Eye (tissue), 1 donor: ENCODE measurements at regions not wholly inside any gene's neighbourhood (a gene's known extent, or its start where the extent isn't known, plus 50 kb on each side); places are given as distances from the start of the nearest gene placed in this dataset.

ENCODE experiments used
- DNase-seq: peaks from one replicate; pipeline ENCODE4 v3.0.0-alpha.2; 2015

- DNase-seq = no peak
Measured at GRCh38 chr22:48893288-48894063, 934.2 kb downstream of the BRD1 start.

DNA sequence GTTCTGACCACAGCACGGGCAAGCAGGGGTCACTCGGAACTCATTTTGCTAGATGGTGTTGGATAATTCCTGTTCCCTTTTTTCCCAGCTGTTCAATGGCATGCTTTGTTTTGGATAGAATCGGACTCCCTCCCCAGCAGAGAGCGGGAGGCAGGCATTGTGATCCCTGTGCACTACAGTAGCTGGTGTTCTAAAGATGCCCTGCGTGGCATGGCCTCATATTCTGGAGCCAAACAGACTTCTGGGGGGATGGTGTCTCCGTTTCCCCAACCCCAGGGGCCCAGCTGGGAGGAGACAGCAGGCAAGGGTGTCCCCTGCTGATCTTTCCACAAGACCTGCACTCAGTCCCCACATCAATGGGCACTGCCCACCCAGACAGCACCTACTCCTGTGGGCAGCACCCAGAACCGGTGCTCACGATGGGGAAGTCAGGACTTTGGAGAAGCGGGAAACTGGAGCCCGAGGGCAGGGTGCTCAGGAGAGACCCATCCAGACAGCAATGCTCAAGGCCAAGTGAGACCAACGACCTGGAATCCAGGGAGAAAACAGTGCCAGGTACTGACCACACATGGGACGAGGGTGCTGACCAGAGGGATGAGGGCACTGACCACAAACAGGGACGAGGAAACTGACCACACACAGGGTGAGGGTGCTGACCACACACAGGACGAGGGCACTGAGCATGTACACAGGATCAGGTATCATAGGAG lies 934.9 kb downstream of the BRD1 start:
- DNase-seq = no peak

DNA sequence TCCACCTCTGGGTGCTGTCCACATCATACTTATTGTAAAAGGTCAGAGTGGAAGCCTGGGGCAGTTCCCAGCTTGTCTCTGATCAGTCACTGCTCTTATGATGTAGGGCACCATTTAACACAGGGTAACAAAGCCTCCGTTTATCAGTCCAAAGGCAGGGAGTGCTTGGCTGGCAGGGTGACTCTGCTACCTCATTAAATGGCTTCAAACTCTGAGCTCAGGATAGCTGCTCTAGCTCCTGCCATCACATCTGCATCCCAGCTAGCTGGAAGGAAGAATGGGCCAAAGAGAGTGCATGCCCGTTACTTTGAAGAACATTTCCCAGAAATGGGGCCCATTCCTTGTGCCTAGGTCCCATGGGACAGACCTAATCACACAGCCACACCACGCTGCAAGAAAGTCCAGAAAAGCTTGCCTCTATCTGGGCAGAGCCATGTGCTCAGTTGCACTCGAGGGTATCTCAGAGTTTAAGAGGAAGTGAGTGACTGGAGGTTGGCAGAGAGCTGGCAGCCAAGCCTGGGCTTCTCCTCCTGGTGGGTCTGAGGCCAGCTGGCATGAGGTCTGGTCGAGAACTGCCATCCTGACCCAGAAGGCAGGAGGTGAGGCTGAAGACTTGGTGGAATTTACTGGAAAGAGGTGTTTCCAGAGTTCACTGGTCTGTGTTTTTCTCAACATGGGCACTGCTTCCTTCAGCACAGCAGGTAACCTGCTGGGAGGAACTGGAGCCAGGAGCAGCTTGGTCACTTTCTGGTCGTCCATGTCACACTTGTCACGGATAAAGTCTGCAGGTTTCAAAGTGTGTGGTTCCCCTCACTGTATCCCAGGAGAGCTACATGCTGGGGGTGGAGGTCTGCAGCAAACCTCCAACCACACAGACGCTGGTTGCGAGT lies 935.7 kb downstream of the BRD1 start:
- no peak for DNase-seq

DNA sequence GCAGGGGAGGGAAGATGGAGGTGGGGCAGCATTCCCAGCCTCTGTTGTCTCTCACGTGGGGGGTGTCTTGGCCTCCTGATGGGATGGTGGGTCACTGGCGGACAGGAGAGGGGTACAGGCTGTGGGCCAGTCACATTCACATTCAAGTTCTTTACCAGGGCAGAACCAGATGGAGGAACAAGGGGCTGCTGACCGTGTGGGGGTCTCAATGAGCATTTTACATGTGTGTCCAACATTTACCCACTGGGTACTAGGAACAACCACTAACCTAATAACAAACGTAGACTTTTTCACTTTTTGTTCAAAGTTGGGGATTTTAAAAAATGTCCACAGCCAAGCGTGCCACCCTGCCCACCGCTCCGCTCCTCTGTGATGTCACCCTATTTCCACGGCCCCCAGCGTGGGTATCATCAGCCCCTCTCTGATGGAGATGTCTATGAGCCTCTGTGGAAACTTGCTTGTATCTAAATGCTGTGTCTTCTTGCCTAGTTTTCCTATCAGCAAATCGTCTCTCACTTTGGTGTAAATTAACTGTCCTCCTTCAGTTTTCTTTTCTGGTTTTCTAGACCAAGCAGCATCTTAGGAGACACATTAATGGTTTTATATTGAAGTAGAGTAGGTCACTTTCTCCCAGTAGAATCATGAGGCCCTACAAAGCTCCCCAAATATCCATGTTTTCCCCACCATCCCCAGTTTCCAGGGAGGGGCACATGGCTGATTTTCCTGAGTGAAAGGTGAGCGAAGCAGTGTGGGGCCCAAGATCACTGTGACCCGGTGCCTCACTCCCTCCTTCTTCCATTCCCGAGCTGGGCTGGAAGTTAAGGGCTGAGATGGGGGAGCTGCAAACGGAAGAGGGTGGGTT lies 936.7 kb downstream of the BRD1 start:
- no peak for DNase-seq

DNA sequence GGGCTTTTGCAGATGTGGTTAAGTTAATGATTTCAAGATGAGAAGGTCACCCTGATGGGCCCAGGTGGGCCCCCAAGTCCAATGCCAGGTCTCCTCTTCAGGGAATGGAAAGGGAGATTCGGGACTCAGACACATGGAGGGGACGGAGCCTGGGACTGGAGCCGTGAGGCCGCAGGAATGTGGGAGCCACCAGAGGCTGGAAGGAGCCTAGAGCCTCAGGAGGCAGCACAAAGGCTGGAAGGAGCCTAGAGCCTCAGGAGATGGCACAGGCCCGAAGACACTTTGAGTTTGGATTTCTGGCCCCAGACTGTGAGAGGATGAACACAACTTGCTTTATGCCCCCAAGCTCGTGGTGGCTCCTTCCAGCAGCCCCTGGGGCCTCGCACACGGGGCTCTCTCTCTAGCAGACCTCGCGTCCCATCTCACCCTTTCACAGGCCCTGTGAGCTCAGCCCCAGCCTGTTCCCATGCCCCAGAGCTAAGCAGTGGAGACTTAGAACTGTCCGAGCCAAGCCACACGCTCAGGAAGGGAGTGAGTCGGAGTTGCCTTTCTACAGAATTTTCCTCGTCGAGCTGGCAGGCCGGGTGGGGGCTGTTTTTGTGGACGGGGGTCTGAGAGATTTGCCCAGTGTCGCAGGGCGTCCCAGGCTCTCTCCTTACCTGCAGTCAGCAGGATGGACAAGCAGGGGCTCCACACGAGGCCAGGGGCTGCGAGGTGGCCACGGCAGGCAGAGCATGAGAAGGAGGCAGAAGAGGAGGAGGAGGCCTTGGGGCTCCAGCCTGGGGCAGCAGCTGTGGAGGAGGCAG lies 937.6 kb downstream of the BRD1 start:
- DNase-seq = no peak

DNA sequence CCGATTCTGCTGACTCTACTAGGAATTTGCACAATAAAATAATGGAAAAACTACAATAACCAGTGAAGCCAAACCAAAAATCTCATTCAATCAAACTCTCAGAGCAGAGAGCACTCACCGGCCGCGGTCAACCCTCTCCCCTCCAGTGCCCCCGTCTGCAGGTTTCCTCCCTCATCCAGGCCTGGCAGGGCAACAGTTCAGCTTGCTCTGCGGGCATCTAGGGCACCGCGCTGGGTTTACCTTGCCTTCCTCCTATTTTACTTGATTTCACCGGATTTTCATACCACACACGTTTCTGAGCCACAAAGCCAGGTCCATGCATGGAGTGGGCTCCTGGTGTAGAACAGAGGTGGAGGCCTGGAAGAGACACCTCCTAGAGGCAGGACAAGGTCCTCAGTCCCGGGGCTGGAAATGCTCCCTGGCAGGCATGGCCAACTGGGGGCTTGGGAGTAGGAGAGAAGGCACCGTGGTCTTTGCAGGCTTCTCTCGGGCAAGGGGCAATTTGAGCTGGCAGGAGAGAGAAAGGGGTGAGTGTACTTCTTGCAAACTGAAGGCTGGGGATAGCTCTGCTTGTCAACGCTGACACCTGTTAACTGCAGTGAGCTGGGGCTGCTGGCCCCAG lies 938.4 kb downstream of the BRD1 start:
- no peak for DNase-seq

- DNase-seq = no peak
Measured at GRCh38 chr22:48888466-48889208, 939.0 kb downstream of the BRD1 start.

DNA sequence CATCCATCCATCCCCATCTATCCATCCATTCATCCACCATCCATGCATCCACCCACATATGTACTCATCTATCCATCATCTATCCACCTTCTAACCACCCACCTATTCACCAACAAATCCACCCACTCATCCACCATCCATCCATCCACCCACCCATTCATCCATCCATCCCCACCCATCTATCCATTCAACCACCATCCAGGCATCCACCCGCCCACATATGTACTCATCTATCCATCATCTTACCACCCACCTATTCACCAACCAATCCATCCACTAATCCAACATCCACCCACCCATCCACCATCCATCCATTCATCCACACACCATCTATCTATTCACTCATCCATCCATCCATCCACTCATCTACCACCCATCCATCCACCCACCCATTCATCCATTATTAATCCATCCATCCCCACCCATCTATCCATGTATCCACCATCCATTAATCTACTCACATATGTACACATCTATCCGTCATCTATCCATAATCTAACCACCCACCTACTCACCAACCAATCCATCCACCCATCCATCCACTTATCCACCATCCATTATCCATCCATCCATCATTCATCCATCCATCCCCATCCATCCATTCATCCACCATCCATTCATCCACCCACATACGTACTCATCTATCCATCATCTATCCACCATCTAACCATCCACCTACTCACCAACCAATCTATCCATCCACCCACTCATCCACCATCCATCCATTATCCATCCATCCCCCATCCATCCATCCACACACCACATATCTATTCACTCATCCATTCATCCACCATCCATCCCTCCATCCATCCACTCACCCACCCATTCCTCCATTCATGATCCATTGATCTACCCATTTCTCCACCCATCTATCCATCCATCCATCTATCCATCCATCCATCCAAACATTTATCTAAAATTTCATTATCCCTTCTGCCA lies 940.0 kb downstream of the BRD1 start:
- no peak for DNase-seq

DNA sequence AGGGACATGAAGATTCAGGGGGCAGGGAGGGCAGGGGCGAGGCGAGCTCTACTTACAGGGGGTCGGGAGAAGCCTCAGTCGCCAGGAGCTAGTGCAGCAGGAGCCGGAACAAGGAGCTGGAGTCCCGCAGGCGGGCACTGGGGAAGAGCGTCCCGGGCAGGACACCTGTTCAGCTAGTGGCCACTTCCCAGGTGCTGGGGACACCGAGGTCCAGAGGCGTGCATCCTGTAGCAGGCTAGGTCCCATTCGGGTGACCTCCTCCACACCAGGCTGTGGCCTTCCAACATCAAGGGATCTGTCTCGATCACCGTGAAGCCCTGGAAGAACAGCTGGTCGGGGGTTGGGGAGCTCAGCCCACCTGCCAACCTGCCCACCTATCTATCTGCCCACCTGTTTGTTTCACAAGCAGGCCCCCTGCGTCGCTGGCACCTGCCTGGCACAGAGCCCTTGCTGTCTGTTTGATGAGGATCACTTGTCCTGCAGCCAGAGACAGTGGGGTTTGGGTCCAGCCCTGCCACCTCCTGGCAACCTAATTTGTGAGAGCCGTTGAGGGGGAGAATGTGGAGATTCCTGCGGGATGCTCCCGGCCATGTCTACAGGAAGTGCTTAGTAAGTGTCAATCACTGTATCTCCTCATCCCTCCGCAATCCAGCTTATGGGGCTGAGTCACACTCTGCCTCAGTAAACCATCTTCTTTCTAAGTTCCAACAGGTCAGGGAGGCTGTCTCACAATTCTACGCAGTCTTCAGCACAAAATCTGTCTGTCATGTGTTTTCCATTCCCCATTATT lies 940.9 kb downstream of the BRD1 start:
- DNase-seq = no peak

GRCh38 chr22:48885919-48886305 lies 941.8 kb downstream of the BRD1 start:
- DNase-seq = no peak

DNA sequence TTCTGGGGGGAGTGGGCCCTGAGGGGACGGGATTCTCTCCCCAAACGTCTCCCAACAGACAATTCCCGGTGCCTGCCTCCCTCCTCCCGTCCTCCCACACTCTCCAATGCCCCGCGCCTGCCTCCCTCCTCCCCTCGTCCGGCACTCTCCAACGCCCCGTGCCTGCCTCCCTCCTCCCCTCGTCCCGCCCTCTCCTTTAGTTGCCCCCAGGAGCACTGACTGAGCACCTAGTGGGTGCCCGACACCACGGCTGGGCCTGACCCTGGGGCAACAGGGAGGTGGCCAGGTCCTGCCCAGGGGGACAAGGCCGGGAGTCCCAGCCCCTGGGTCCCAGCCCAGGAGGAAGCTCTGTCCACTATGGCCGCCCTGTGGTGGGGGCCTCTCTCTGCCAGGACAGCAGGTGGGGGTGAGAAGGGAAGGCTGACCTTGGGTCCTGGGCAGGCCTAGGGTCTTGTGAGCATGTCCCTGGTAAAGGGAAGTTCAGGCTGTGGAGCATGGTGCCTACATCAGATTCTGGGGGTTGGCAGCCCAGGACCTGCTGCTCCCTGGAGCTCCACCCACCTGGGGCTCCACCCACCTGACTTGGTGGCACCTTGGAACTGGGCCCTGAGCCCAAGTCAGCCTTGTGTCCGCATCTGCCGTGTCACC lies 942.3 kb downstream of the BRD1 start:
- DNase-seq = no peak

GRCh38 chr22:48884786-48885185 lies 942.9 kb downstream of the BRD1 start:
- DNase-seq = no peak

GRCh38 chr22:48884324-48884723 lies 943.3 kb downstream of the BRD1 start:
- DNase-seq = no peak

- no peak for DNase-seq
Measured at GRCh38 chr22:48883211-48883960, 944.3 kb downstream of the BRD1 start.

- DNase-seq = no peak
Measured at GRCh38 chr22:48882636-48883200, 945.0 kb downstream of the BRD1 start.

GRCh38 chr22:48881326-48881980 lies 946.2 kb downstream of the BRD1 start:
- no peak for DNase-seq
